ENCODE measurements at regions not wholly inside any gene's neighbourhood (a gene's known extent, or its start where the extent isn't known, plus 50 kb on each side); places are given as distances from the start of the nearest gene placed in this dataset.

DNA sequence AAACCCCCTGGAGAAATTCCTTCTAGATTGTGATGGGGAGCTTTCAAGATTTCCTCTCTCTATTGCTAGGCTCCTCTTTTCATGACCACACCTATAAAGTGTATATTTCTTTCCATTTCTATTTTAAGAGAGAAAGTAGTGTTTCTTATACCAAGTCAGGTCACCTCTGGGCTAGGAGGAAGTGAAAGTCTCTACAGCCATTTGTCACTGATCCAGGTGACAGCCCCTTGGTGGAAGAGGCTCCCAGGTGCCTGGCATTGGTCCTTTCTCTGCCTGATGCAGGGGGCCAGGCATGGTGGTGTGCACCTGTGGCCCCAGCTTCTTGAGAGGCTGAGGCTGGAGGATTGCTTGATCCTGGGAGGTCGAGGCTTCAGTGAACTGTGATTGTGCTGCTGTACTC lies 64.7 kb downstream of the DHCR7 start:
- H3K4me1 Mint-ChIP-seq = peaks cover 9 to 19% of the 10 kb centered on the region in 2 donors
- H3K36me3 ChIP-seq (ENCODE audit: control insufficient read depth, insufficient read depth, low read length) = no peaks in the 10 kb centered on the region
- H3K27ac ChIP-seq (ENCODE audit: low read length) = no peak overlapping the region
- no peak for DNase-seq
- no peak for ATAC-seq
- no peak overlapping the region for H3K27ac Mint-ChIP-seq
- H3K4me3 Mint-ChIP-seq = no peak overlapping the region
- peaks cover 5% of the 10 kb centered on the region for H3K4me1 ChIP-seq (ENCODE audit: control insufficient read depth, insufficient read depth, low read length)
- no peaks in the 10 kb centered on the region for H3K27me3 ChIP-seq (ENCODE audit: control insufficient read depth, insufficient read depth, low read length)
- TF ChIP-seq, protein P1, sequence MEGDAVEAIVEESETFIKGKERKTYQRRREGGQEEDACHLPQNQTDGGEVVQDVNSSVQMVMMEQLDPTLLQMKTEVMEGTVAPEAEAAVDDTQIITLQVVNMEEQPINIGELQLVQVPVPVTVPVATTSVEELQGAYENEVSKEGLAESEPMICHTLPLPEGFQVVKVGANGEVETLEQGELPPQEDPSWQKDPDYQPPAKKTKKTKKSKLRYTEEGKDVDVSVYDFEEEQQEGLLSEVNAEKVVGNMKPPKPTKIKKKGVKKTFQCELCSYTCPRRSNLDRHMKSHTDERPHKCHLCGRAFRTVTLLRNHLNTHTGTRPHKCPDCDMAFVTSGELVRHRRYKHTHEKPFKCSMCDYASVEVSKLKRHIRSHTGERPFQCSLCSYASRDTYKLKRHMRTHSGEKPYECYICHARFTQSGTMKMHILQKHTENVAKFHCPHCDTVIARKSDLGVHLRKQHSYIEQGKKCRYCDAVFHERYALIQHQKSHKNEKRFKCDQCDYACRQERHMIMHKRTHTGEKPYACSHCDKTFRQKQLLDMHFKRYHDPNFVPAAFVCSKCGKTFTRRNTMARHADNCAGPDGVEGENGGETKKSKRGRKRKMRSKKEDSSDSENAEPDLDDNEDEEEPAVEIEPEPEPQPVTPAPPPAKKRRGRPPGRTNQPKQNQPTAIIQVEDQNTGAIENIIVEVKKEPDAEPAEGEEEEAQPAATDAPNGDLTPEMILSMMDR (IDR thresholded peaks at IDR 0.05) = no peak
- intact Hi-C loops (cut with micrococcal nuclease) = no loop called here
- H3K9me3 Mint-ChIP-seq = peaks cover 3 to 5% of the 10 kb centered on the region in 2 donors
- H3K9me3 ChIP-seq (ENCODE audit: control insufficient read depth, insufficient read depth, low read length) = no peaks in the 10 kb centered on the region
- H3K36me3 Mint-ChIP-seq = no peaks in the 10 kb centered on the region
- peaks cover 4 to 15% of the 10 kb centered on the region in 2 donors for H3K27me3 Mint-ChIP-seq (ENCODE audit: low read depth in 2 of 2)
- 61% methylated on average over 1 of the region's 1 CpG for WGBS (ENCODE audit: insufficient coverage)
- H3K4me3 ChIP-seq (ENCODE audit: low read length) = no peak overlapping the region

DNA sequence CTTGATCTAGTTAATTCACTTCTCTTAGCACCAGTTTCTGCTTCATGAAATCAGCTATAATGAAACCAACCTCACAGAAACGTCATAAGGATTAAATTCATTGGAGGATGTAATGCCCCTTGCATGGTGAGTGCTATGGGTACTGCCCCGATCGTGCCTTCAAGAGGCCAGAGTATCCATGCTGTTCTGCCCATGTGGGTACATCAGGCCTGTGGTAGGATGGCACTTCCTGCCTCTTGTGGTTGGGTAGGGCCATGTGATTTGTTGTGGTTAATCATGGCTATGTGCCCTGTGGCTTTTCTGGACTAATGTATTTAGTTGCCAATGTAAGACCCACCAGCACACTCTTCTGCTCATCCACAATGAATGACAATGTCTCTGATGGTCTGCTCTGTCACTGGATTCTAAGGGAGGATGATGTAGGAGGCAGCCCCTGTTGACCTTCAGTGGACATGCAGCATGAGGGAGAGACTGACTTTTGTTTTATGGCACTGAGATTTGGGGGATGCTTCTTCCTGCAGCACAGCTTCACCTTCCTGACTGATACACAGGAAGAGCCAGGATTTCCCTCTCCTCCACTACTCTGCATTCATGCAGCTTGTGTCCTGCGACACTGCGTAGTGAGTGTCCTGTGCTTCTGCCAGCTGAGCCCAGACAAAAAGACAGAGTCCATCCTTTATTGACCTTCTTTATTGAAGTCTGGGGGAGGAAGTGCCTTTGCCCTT lies 66.2 kb downstream of the DHCR7 start:
- Mint-ChIP-seq H3K27ac (no peak overlapping the region), H3K4me1 (peaks cover 9 to 12% of the 10 kb centered on the region in 2 donors), H3K9me3 (peaks cover 3 to 5% of the 10 kb centered on the region in 2 donors), H3K36me3 (no peaks in the 10 kb centered on the region), H3K27me3 (ENCODE audit: low read depth in 2 of 2) (peaks cover 10 to 28% of the 10 kb centered on the region in 2 donors), H3K4me3 (no peak overlapping the region)
- 68% methylated on average over 5 of the region's 5 CpGs for WGBS (ENCODE audit: insufficient coverage)
- Histone ChIP-seq H3K27me3 (ENCODE audit: control insufficient read depth, insufficient read depth, low read length) (no peaks in the 10 kb centered on the region), H3K9me3 (ENCODE audit: control insufficient read depth, insufficient read depth, low read length) (no peaks in the 10 kb centered on the region), H3K4me1 (ENCODE audit: control insufficient read depth, insufficient read depth, low read length) (peaks cover 5% of the 10 kb centered on the region), H3K36me3 (ENCODE audit: control insufficient read depth, insufficient read depth, low read length) (no peaks in the 10 kb centered on the region), H3K27ac (ENCODE audit: low read length) (no peak overlapping the region), H3K4me3 (ENCODE audit: low read length) (no peak overlapping the region)
- intact Hi-C loops (cut with micrococcal nuclease) = no loop called here
- DNase-seq (no peak), ATAC-seq (peak in 1 of 3 donors; percentile 25)
- TF ChIP-seq, protein P1 (IDR thresholded peaks at IDR 0.05) = no peak

DNA sequence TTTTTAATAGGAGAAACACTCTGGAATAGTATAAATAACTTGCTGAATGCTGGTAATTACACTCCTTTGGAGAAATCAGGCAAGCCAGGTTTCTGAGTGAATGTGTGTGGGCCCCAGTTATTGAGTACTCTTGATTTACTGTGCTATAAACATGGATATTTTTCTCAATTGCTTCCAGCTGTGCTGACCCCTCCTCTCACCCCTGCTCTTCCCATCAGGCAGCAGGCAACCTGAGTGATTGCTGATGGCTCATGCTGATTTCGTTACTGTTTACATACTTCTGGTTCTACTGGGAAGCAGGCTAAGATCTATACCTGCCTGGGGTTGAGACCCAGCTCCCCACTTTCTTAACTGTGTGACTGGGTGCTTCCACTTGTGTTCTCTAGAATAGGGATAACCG lies 68.5 kb downstream of the DHCR7 start:
- TF ChIP-seq, protein P1 (IDR thresholded peaks at IDR 0.05) = no peak
- Mint-ChIP-seq H3K36me3 (no peaks in the 10 kb centered on the region), H3K27me3 (ENCODE audit: low read depth in 2 of 2) (peaks cover 17 to 37% of the 10 kb centered on the region in 2 donors), H3K4me1 (peaks cover 9 to 12% of the 10 kb centered on the region in 2 donors), H3K9me3 (peaks cover 3 to 7% of the 10 kb centered on the region in 2 donors), H3K27ac (no peak overlapping the region), H3K4me3 (no peak overlapping the region)
- intact Hi-C loops (cut with micrococcal nuclease) = no loop called here
- Histone ChIP-seq H3K27ac (ENCODE audit: low read length) (no peak overlapping the region), H3K27me3 (ENCODE audit: control insufficient read depth, insufficient read depth, low read length) (no peaks in the 10 kb centered on the region), H3K36me3 (ENCODE audit: control insufficient read depth, insufficient read depth, low read length) (no peaks in the 10 kb centered on the region), H3K4me1 (ENCODE audit: control insufficient read depth, insufficient read depth, low read length) (peaks cover 5% of the 10 kb centered on the region), H3K9me3 (ENCODE audit: control insufficient read depth, insufficient read depth, low read length) (no peaks in the 10 kb centered on the region), H3K4me3 (ENCODE audit: low read length) (no peak overlapping the region)
- no peak for ATAC-seq
- no peak for DNase-seq
- 68% methylated on average over 1 of the region's 2 CpGs for WGBS (ENCODE audit: insufficient coverage)

Measured in natural killer cell (primary cell).